Thyroid gland (tissue), 4 donors: ENCODE measurements at regions not wholly inside any gene's neighbourhood (a gene's known extent, or its start where the extent isn't known, plus 50 kb on each side); places are given as distances from the start of the nearest gene placed in this dataset.

Source experiments
- CTCF ChIP-seq, 6 experiments: fragments of 200-600 bp in 3 of 6; fragments of 450-650 bp in 3 of 6; sonication (generic) in 3 of 6; IDR thresholded peaks; one replicate each; pipeline ENCODE4 v1.5.1; 2016 to 2019; ENCODE audit warnings: antibody characterized with exemption in 6 of 6, mild to moderate bottlenecking in 2 of 6, inconsistent platforms in 1 of 6, moderate library complexity in 1 of 6
- POLR2A ChIP-seq, 2 donors: fragments of 450-650 bp; IDR thresholded peaks; one replicate each; pipeline ENCODE4 v1.6.1; 2017; ENCODE audit warnings: antibody characterized with exemption in 2 of 2, mild to moderate bottlenecking in 2 of 2, moderate library complexity in 1 of 2

GRCh38 chrX:131365766-131366165 is 76.7 kb upstream of the IGSF1 start:
- no peak for TF ChIP-seq CTCF (IDR thresholded peaks at IDR 0.05)
- no peak for TF ChIP-seq POLR2A (IDR thresholded peaks at IDR 0.05)
